ENCODE measurements at regions not wholly inside any gene's neighbourhood (a gene's known extent, or its start where the extent isn't known, plus 50 kb on each side); places are given as distances from the start of the nearest gene placed in this dataset.

DNA sequence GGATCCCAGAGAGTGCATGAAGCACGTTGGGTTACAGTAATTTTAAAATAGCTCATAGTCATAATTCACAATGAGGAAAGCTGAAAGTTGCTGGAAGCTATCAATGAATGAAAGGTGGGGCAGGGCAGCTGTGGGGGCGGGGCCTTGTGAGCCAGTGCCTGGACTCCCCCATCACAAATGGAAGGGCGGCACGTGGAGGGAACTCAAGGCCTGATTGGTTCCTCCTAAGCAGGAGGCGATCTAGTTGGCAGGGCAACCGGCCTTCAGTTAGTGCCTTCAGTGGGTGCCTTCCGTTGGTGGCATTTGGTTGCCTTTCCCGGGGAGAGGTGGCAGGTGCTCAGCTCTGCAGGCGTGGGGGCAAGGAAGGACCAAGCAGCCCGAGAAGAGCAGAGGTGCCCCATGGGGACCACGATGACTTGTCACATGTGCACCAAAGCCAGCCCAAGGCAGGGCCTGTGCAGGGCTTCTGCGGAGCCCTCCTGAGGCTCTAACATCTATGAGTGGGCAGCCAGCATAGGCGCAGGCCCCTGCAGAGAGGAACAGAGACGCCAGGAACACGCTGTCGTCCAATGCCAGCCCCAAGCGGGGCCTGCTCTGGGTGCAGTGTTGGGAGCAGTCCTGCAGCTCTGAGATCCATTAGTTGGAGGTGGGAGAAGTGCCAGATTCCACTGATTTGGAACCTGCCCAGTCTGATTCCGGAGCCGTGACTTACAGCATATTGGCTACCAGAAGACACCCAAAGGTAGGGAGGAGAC lies 59.8 kb upstream of the PDSS1 start:
- no peak for TF ChIP-seq POLR2A (IDR thresholded peaks at IDR 0.05)
- TF ChIP-seq POLR2AphosphoS5 (IDR thresholded peaks at IDR 0.05): no peak
- TF ChIP-seq EP300 (IDR thresholded peaks at IDR 0.05; ENCODE audit: low read depth): no peak
- no peak for TF ChIP-seq CTCF (IDR thresholded peaks at IDR 0.05)
- WGBS, 2 donors (ENCODE audit: low coverage in 1 of 2): 79 to 80% methylated on average over 7 to 19 of the region's 19 CpGs
- in situ Hi-C loops (cut with MboI; ENCODE audit: low pct_ligation_motif_present in 1 of 4, low pct_unique_long_range_greater_than_20kb in 1 of 4, low sequenced_read_pairs in 3 of 4): no loop called here

DNA sequence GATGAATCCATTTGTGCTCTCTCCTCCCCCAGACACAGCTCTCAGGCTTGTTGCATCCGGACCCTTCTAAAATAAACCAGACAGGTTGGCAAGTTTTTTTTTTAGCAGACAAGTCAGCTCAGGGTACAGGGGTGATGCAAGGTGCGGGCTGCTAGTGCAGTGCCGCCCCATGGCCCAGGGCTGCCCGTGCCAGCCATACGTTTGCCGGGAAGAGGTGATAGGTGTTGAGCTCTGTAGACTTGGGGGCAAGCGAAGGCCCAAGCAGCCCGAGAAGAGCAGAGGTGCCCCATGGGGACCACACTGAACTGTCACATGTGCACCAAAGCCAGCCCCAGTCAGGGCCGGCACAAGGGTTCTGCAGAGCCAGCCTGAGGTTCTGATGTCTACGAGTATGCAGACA lies 57.1 kb upstream of the PDSS1 start:
- no peak for DNase-seq
- TF ChIP-seq POLR2A (IDR thresholded peaks at IDR 0.05) (no peak), EP300 (IDR thresholded peaks at IDR 0.05; ENCODE audit: low read depth) (no peak), POLR2AphosphoS5 (IDR thresholded peaks at IDR 0.05) (no peak), CTCF (IDR thresholded peaks at IDR 0.05) (no peak)
- Histone ChIP-seq H3K4me3 (no peak overlapping the region), H3K36me3 (no peaks in the 10 kb centered on the region), H3K9me3 (no peaks in the 10 kb centered on the region), H3K27ac (no peak overlapping the region), H3K4me1 (no peaks in the 10 kb centered on the region), H3K27me3 (peaks cover 5% of the 10 kb centered on the region)
- 93% methylated on average over 10 of the region's 10 CpGs; no CpG with 5 or more reads in 1 of the 2 donors for WGBS, 2 donors (ENCODE audit: low coverage in 1 of 2)
- intact Hi-C loops (cut with DNase I; ENCODE audit: low total_unique reads): no loop called here
- in situ Hi-C loops (cut with MboI; ENCODE audit: low pct_ligation_motif_present in 1 of 4, low pct_unique_long_range_greater_than_20kb in 1 of 4, low sequenced_read_pairs in 3 of 4): no loop called here

More for the DNA sequence above, 59.8 kb upstream of the PDSS1 start:
- intact Hi-C loops (cut with DNase I; ENCODE audit: low total_unique reads): no loop called here
- H3K4me3 ChIP-seq: no peak overlapping the region
- no peak overlapping the region for H3K27ac ChIP-seq
- no peak for DNase-seq
- no peaks in the 10 kb centered on the region for H3K36me3 ChIP-seq
- H3K4me1 ChIP-seq: no peaks in the 10 kb centered on the region
- peaks cover 5% of the 10 kb centered on the region for H3K27me3 ChIP-seq
- no peaks in the 10 kb centered on the region for H3K9me3 ChIP-seq

- Histone ChIP-seq H3K36me3 (no peaks in the 10 kb centered on the region), H3K27me3 (no peaks in the 10 kb centered on the region), H3K4me3 (no peak overlapping the region), H3K4me1 (no peaks in the 10 kb centered on the region), H3K27ac (no peak overlapping the region), H3K9me3 (no peaks in the 10 kb centered on the region)
- WGBS, 2 donors (ENCODE audit: low coverage in 1 of 2): 92% methylated on average over 28 of the region's 32 CpGs; no CpG with 5 or more reads in 1 of the 2 donors
- DNase-seq: no peak
- in situ Hi-C loops (cut with MboI; ENCODE audit: low pct_ligation_motif_present in 1 of 4, low pct_unique_long_range_greater_than_20kb in 1 of 4, low sequenced_read_pairs in 3 of 4) (no loop called here), intact Hi-C loops (cut with DNase I; ENCODE audit: low total_unique reads) (no loop called here)
- TF ChIP-seq EP300 (IDR thresholded peaks at IDR 0.05; ENCODE audit: low read depth) (no peak), CTCF (IDR thresholded peaks at IDR 0.05) (no peak), POLR2A (IDR thresholded peaks at IDR 0.05) (no peak), POLR2AphosphoS5 (IDR thresholded peaks at IDR 0.05) (no peak)
These were observed 54.4 kb upstream of the PDSS1 start for GRCh38 chr10:26642896-26643653.

GRCh38 chr10:26647602-26648244 lies 49.8 kb upstream of the PDSS1 start:
- intact Hi-C loops (cut with DNase I; ENCODE audit: low total_unique reads) (no loop called here), in situ Hi-C loops (cut with MboI; ENCODE audit: low pct_ligation_motif_present in 1 of 4, low pct_unique_long_range_greater_than_20kb in 1 of 4, low sequenced_read_pairs in 3 of 4) (no loop called here)
- Histone ChIP-seq H3K9me3 (no peaks in the 10 kb centered on the region), H3K4me1 (no peaks in the 10 kb centered on the region), H3K27ac (no peak overlapping the region), H3K27me3 (no peaks in the 10 kb centered on the region), H3K36me3 (no peaks in the 10 kb centered on the region), H3K4me3 (no peak overlapping the region)
- TF ChIP-seq POLR2A (IDR thresholded peaks at IDR 0.05): no peak
- TF ChIP-seq EP300 (IDR thresholded peaks at IDR 0.05; ENCODE audit: low read depth): no peak
- TF ChIP-seq POLR2AphosphoS5 (IDR thresholded peaks at IDR 0.05): no peak
- no peak for TF ChIP-seq CTCF (IDR thresholded peaks at IDR 0.05)
- WGBS, 2 donors (ENCODE audit: low coverage in 1 of 2): 92% methylated on average over 7 of the region's 12 CpGs; no CpG with 5 or more reads in 1 of the 2 donors
- DNase-seq: no peak

All from transverse colon (tissue), 4 donors.